ENCODE measurements at regions not wholly inside any gene's neighbourhood (a gene's known extent, or its start where the extent isn't known, plus 50 kb on each side); places are given as distances from the start of the nearest gene placed in this dataset.

- no peak for TF ChIP-seq SCRT1 (tag by site-specific recombination; IDR thresholded peaks at IDR 0.05; ENCODE audit: borderline replicate concordance)
- TF ChIP-seq ZNF658 (tag by site-specific recombination; IDR thresholded peaks at IDR 0.05) = no peak
- no peak for TF ChIP-seq ZNF555 (tag by site-specific recombination; conservative IDR thresholded peaks at IDR 0.05)
- TF ChIP-seq ZNF785 (tag by site-specific recombination; IDR thresholded peaks at IDR 0.05) = no peak
- no peak for TF ChIP-seq RBAK (tag by site-specific recombination; IDR thresholded peaks at IDR 0.05)
These were observed 784.2 kb upstream of the RIOK2 start (continued) for GRCh38 chr5:97967292-97967691.

- Histone ChIP-seq H3K4me3 (ENCODE audit: low read depth, low read length) (no peak overlapping the region), H3K9me3 (ENCODE audit: control insufficient read depth, insufficient read depth, low read depth, low read length) (no peaks in the 10 kb centered on the region), H3K27ac (ENCODE audit: extremely low read depth, low read depth, low read length) (no peak overlapping the region), H3K36me3 (ENCODE audit: control insufficient read depth in 2 of 2, insufficient read depth in 1 of 2, low read length in 2 of 2) (no peaks in the 10 kb centered on the region), H3K4me1 (ENCODE audit: control insufficient read depth, insufficient read depth, low read length) (no peaks in the 10 kb centered on the region)
- CTCF ChIA-PET = no interaction called here
- no peak for TF ChIP-seq ZNF776 (tag by site-specific recombination; IDR thresholded peaks at IDR 0.05; ENCODE audit: borderline replicate concordance)
- TF ChIP-seq MZF1 (tag by site-specific recombination; IDR thresholded peaks at IDR 0.05; ENCODE audit: borderline replicate concordance) = no peak
- no peak for TF ChIP-seq ZNF132 (tag by site-specific recombination; IDR thresholded peaks at IDR 0.05; ENCODE audit: borderline replicate concordance)
- no peak for TF ChIP-seq ZNF146 (tag by site-specific recombination; IDR thresholded peaks at IDR 0.05)
- no peak for TF ChIP-seq ZNF354C (tag by site-specific recombination; IDR thresholded peaks at IDR 0.05; ENCODE audit: borderline replicate concordance, low read depth)
- no peak for TF ChIP-seq ZNF184 (tag by site-specific recombination; IDR thresholded peaks at IDR 0.05)
- no peak for TF ChIP-seq ZNF394 (tag by site-specific recombination; IDR thresholded peaks at IDR 0.05; ENCODE audit: borderline replicate concordance)
- TF ChIP-seq FEZF1 (tag by site-specific recombination; IDR thresholded peaks at IDR 0.05) = no peak
- TF ChIP-seq ZSCAN23 (tag by site-specific recombination; IDR thresholded peaks at IDR 0.05) = no peak
- no peak for TF ChIP-seq ZNF211 (tag by site-specific recombination; IDR thresholded peaks at IDR 0.05; ENCODE audit: low read depth)
- no peak for TF ChIP-seq ZNF248 (tag by site-specific recombination; IDR thresholded peaks at IDR 0.05)
- TF ChIP-seq ZNF571 (tag by site-specific recombination; IDR thresholded peaks at IDR 0.05) = no peak
- no peak for TF ChIP-seq ZBTB44 (tag by site-specific recombination; IDR thresholded peaks at IDR 0.05)
- POLR2A ChIA-PET = no interaction called here
These were observed 785.3 kb upstream of the RIOK2 start for GRCh38 chr5:97968346-97968745.

- Histone ChIP-seq H3K4me1 (ENCODE audit: control insufficient read depth, insufficient read depth, low read length) (no peaks in the 10 kb centered on the region), H3K9me3 (ENCODE audit: control insufficient read depth, insufficient read depth, low read depth, low read length) (no peaks in the 10 kb centered on the region), H3K4me3 (ENCODE audit: low read depth, low read length) (no peak overlapping the region), H3K27ac (ENCODE audit: extremely low read depth, low read depth, low read length) (no peak overlapping the region), H3K36me3 (ENCODE audit: control insufficient read depth in 2 of 2, insufficient read depth in 1 of 2, low read length in 2 of 2) (no peaks in the 10 kb centered on the region)
- CTCF ChIA-PET = no interaction called here
- POLR2A ChIA-PET = no interaction called here
- no peak for TF ChIP-seq ZNF548 (tag by site-specific recombination; IDR thresholded peaks at IDR 0.05)
- TF ChIP-seq ZNF350 (tag by site-specific recombination; IDR thresholded peaks at IDR 0.05) = no peak
These were observed 793.7 kb upstream of the RGMB start for GRCh38 chr5:97979740-97980139.

GRCh38 chr5:97980291-97980690 is 793.2 kb upstream of the RGMB start:
- Histone ChIP-seq H3K4me1 (ENCODE audit: control insufficient read depth, insufficient read depth, low read length) (no peaks in the 10 kb centered on the region), H3K36me3 (ENCODE audit: control insufficient read depth in 2 of 2, insufficient read depth in 1 of 2, low read length in 2 of 2) (no peaks in the 10 kb centered on the region), H3K27ac (ENCODE audit: extremely low read depth, low read depth, low read length) (no peak overlapping the region), H3K4me3 (ENCODE audit: low read depth, low read length) (no peak overlapping the region), H3K9me3 (ENCODE audit: control insufficient read depth, insufficient read depth, low read depth, low read length) (no peaks in the 10 kb centered on the region)
- ChIA-PET POLR2A (no interaction called here), CTCF (no interaction called here)
- TF ChIP-seq ZNF776 (tag by site-specific recombination; IDR thresholded peaks at IDR 0.05; ENCODE audit: borderline replicate concordance) (no peak), ZNF664 (tag by site-specific recombination; IDR thresholded peaks at IDR 0.05) (no peak), ZNF26 (tag by site-specific recombination; IDR thresholded peaks at IDR 0.05) (no peak), ZNF610 (tag by site-specific recombination; IDR thresholded peaks at IDR 0.05; ENCODE audit: borderline replicate concordance) (no peak), HOXD13 (CRISPR knock-in tag; IDR thresholded peaks at IDR 0.05; ENCODE audit: borderline replicate concordance) (no peak), ZNF677 (tag by site-specific recombination; IDR thresholded peaks at IDR 0.05) (no peak), ZNF600 (tag by site-specific recombination; IDR thresholded peaks at IDR 0.05) (no peak), ZBTB26 (tag by site-specific recombination; optimal IDR thresholded peaks at IDR 0.05) (no peak), ZNF2 (tag by site-specific recombination; IDR thresholded peaks at IDR 0.05) (no peak), ZNF324 (tag by site-specific recombination; IDR thresholded peaks at IDR 0.05) (no peak)
